Chondrocyte (in vitro differentiated cells): ENCODE measurements at regions not wholly inside any gene's neighbourhood (a gene's known extent, or its start where the extent isn't known, plus 50 kb on each side); places are given as distances from the start of the nearest gene placed in this dataset.
"Not testable (repeated sequence)": the region's sequence is repeated elsewhere in the genome, so short reads cannot be mapped to it uniquely, and the experiment has no call there.

Experiments
- DNase-seq: peaks from one replicate; pipeline ENCODE4 v3.0.0; 2021; ENCODE audit warnings: mixed read lengths, low spot score
- H3K27ac Mint-ChIP-seq: one replicate; pipeline ENCODE4 v1.8.0; 2021; ENCODE audit warnings: mild to moderate bottlenecking, moderate library complexity, mixed read lengths; ENCODE audit not compliant: unreplicated experiment
- H3K27me3 Mint-ChIP-seq: 2 replicates; pipeline ENCODE4 v1.8.0; 2021; ENCODE audit warnings: low read depth, mixed read lengths
- H3K36me3 Mint-ChIP-seq: 2 replicates; pipeline ENCODE4 v1.8.0; 2021; ENCODE audit warnings: low read depth, mixed read lengths
- H3K4me1 Mint-ChIP-seq: 2 replicates; pipeline ENCODE4 v1.8.0; 2021; ENCODE audit warnings: low read depth, mild to moderate bottlenecking, mixed read lengths
- H3K4me3 Mint-ChIP-seq: one replicate; pipeline ENCODE4 v1.8.0; 2021; ENCODE audit warnings: mild to moderate bottlenecking, moderate library complexity, mixed read lengths; ENCODE audit not compliant: unreplicated experiment
- H3K9me3 Mint-ChIP-seq: 2 replicates; pipeline ENCODE4 v1.8.0; 2021; ENCODE audit warnings: low read depth, mixed read lengths
- TF ChIP-seq, protein P1 (sequence below): fragments of 200-600 bp; sonication (generic); IDR thresholded peaks from 2 replicates; pipeline ENCODE4 v1.5.0; 2021; ENCODE audit warnings: antibody characterized with exemption, mild to moderate bottlenecking, moderate library complexity

DNA sequence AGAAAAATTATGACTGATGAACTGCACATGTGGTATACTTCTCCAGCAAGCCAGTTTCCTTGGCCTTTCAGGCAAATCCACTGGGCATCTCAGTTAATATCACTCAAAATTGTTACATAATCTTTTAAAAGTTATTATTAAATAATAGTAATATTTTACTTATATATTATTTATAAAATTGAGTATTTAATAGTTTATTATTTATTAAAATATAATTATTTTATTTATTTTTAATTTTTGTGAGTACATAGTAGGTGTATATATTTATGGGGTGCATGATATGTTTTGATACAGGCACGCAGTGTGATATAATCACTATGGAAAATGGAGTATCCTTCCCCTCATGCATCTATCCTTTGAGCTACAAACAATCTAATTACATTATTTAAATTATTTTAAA, 384.1 kb upstream of the LRFN5 start:
- no peak overlapping the region for H3K27ac Mint-ChIP-seq
- no peak overlapping the region for H3K4me3 Mint-ChIP-seq
- DNase-seq = no peak
- no peaks in the 10 kb centered on the region for H3K27me3 Mint-ChIP-seq
- TF ChIP-seq, protein P1, sequence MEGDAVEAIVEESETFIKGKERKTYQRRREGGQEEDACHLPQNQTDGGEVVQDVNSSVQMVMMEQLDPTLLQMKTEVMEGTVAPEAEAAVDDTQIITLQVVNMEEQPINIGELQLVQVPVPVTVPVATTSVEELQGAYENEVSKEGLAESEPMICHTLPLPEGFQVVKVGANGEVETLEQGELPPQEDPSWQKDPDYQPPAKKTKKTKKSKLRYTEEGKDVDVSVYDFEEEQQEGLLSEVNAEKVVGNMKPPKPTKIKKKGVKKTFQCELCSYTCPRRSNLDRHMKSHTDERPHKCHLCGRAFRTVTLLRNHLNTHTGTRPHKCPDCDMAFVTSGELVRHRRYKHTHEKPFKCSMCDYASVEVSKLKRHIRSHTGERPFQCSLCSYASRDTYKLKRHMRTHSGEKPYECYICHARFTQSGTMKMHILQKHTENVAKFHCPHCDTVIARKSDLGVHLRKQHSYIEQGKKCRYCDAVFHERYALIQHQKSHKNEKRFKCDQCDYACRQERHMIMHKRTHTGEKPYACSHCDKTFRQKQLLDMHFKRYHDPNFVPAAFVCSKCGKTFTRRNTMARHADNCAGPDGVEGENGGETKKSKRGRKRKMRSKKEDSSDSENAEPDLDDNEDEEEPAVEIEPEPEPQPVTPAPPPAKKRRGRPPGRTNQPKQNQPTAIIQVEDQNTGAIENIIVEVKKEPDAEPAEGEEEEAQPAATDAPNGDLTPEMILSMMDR = no peak
- no peaks in the 10 kb centered on the region for H3K4me1 Mint-ChIP-seq
- no peaks in the 10 kb centered on the region for H3K36me3 Mint-ChIP-seq
- peaks cover 15% of the 10 kb centered on the region for H3K9me3 Mint-ChIP-seq

- not testable (repeated sequence) for H3K4me3 Mint-ChIP-seq, H3K36me3 Mint-ChIP-seq, H3K27ac Mint-ChIP-seq, H3K4me1 Mint-ChIP-seq, H3K27me3 Mint-ChIP-seq, DNase-seq
- peaks cover 15% of the 10 kb centered on the region for H3K9me3 Mint-ChIP-seq
These were observed 391.7 kb upstream of the LRFN5 start for GRCh38 chr14:41214978-41215377.

GRCh38 chr14:41201696-41202095, 405.0 kb upstream of the LRFN5 start:
- Mint-ChIP-seq H3K27me3 (no peaks in the 10 kb centered on the region), H3K4me1 (no peaks in the 10 kb centered on the region), H3K9me3 (peaks cover 9% of the 10 kb centered on the region), H3K36me3 (no peaks in the 10 kb centered on the region), H3K27ac (no peak overlapping the region), H3K4me3 (no peak overlapping the region)
- TF ChIP-seq, protein P1 = no peak
- DNase-seq = no peak

GRCh38 chr14:41187868-41188267, 418.8 kb upstream of the LRFN5 start:
- H3K27ac Mint-ChIP-seq = no peak overlapping the region

DNA sequence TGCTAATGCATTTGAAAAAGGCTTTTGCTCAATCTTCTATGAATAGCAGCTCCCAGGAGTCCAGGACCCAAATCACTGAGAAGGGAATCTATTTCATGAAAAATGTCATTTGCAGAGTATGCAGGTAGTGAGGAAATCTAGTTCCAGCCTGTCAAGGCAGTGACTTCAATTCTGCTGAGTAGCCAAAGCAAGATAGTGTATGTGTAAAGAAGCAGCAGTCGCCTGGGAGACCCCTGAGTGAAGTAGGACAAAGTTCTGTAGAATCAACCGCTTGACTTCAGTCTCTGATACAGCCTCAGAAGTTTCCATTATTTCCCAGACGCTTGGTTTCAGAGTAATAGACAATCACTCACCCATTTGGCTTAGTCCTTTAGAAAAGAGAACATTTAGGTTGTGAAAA, 435.6 kb upstream of the LRFN5 start:
- Mint-ChIP-seq H3K27me3 (no peaks in the 10 kb centered on the region), H3K36me3 (peaks cover 2% of the 10 kb centered on the region)
- no peak for DNase-seq

More at GRCh38 chr14:41187868-41188267, 418.8 kb upstream of the LRFN5 start:
- no peak for DNase-seq
- TF ChIP-seq, protein P1 = no peak
- H3K4me1 Mint-ChIP-seq = no peaks in the 10 kb centered on the region
- H3K36me3 Mint-ChIP-seq = no peaks in the 10 kb centered on the region
- peaks cover 18% of the 10 kb centered on the region for H3K9me3 Mint-ChIP-seq
- no peaks in the 10 kb centered on the region for H3K27me3 Mint-ChIP-seq
- H3K4me3 Mint-ChIP-seq = no peak overlapping the region

DNA sequence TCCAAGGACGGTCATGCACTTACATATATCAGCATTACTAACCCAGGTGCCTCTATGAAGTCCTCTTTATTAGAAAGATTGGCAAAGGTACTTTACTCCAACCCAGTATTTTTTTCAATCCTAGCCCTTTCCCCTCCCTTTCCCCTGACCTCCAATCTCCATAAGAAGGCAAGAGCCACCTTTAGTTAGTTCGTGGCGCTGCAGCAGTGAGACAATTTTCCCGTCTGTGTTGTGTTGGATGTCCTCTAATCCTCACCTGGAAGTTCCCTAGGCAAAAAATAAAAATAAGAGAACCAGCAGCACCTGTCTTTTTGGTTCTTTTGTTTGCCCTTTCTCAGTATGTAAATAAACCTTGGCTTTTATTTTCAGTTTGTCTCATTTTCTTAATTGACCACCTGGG, 439.6 kb upstream of the LRFN5 start:
- TF ChIP-seq, protein P1 = no peak
- Mint-ChIP-seq H3K36me3 (peaks cover 2% of the 10 kb centered on the region), H3K4me3 (no peak overlapping the region), H3K9me3 (peaks cover 7% of the 10 kb centered on the region), H3K27me3 (no peaks in the 10 kb centered on the region), H3K27ac (no peak overlapping the region), H3K4me1 (no peaks in the 10 kb centered on the region)
- DNase-seq = no peak

More for the DNA sequence above, 435.6 kb upstream of the LRFN5 start:
- TF ChIP-seq, protein P1 = no peak
- no peaks in the 10 kb centered on the region for H3K4me1 Mint-ChIP-seq
- no peak overlapping the region for H3K4me3 Mint-ChIP-seq
- no peak overlapping the region for H3K27ac Mint-ChIP-seq
- H3K9me3 Mint-ChIP-seq = peaks cover 11% of the 10 kb centered on the region
